B cell (primary cell): ENCODE measurements at regions not wholly inside any gene's neighbourhood (a gene's known extent, or its start where the extent isn't known, plus 50 kb on each side); places are given as distances from the start of the nearest gene placed in this dataset.

Experiments
- ATAC-seq: fragments of 200-7000 bp; cut with Tn5 transposase; one replicate; pipeline ENCODE4 v1.10.0; 2021; ENCODE audit warnings: low read depth, mild to moderate bottlenecking, moderate number of reproducible peaks, moderate library complexity
- CTCF ChIA-PET: fragments of 350-600 bp; sonication (Branson Sonifier 250); formaldehyde crosslinking; loops from one replicate; lab custom pipeline; 2021; ENCODE audit warnings: antibody characterized with exemption, inconsistent platforms; lab: Charles Lee
- POLR2A ChIA-PET: fragments of 350-600 bp; sonication (Branson Sonifier 250); formaldehyde crosslinking; loops from one replicate; lab custom pipeline; 2021; ENCODE audit warnings: antibody characterized with exemption; lab: Charles Lee
- DNase-seq: peaks from one replicate; pipeline ENCODE4 v3.0.0; 2013
- H2AFZ ChIP-seq: 2 replicates; pipeline ENCODE4 v1.6.1; 2012; ENCODE audit warnings: mild to moderate bottlenecking, low read depth, low read length; ENCODE audit not compliant: insufficient read depth, poor library complexity, severe bottlenecking
- H3K27ac ChIP-seq, 2 donors: 1 replicate in 1 of 2; 2 replicates in 1 of 2; pipeline ENCODE4 v1.5.1; 2012 to 2013; ENCODE audit warnings: low read length in 2 of 2, mild to moderate bottlenecking in 2 of 2, moderate library complexity in 1 of 2
- H3K27me3 ChIP-seq, 4 experiments: fragments of 200-600 bp in 1 of 4; sonication (generic) in 1 of 4; replicated peaks in 1 of 4; 1 replicate in 2 of 4; 2 replicates in 2 of 4; pipeline versions ENCODE4 v1.6.1 to v1.7.0; 2013 to 2016; ENCODE audit warnings: low read length in 3 of 4, mild to moderate bottlenecking in 2 of 4, mixed read lengths in 1 of 4, moderate library complexity in 1 of 4; ENCODE audit not compliant: insufficient read depth in 4 of 4, control insufficient read depth in 3 of 4; ENCODE audit errors: control extremely low read depth in 1 of 4
- H3K36me3 ChIP-seq, 2 experiments: replicated peaks in 1 of 2; 1 replicate in 1 of 2; 2 replicates in 1 of 2; pipeline versions ENCODE4 v1.6.1 to v1.7.1; 2013; ENCODE audit warnings: low read length in 1 of 2; ENCODE audit not compliant: insufficient read depth in 2 of 2, control insufficient read depth in 1 of 2; ENCODE audit errors: control extremely low read depth in 1 of 2, extremely low read depth in 1 of 2
- H3K4me1 ChIP-seq, 2 donors: fragments of 200-600 bp in 1 of 2; sonication (generic) in 1 of 2; 1 replicate in 1 of 2; 2 replicates in 1 of 2; pipeline versions ENCODE4 v1.5.1 to v1.6.1; 2013 to 2017; ENCODE audit warnings: low read length in 2 of 2; ENCODE audit not compliant: control insufficient read depth in 2 of 2, insufficient read depth in 2 of 2
- H3K4me2 ChIP-seq: replicated peaks from 2 replicates; pipeline ENCODE3; 2012; ENCODE audit warnings: mild to moderate bottlenecking, low read depth, low read length; ENCODE audit not compliant: poor library complexity, severe bottlenecking
- H3K4me3 ChIP-seq, 5 experiments: fragments of 200-600 bp in 1 of 5; sonication (generic) in 1 of 5; 1 replicate in 3 of 5; 2 replicates in 2 of 5; pipeline versions ENCODE4 v1.5.1 to v1.7.0; 2011 to 2016; ENCODE audit warnings: low read length in 4 of 5, mild to moderate bottlenecking in 4 of 5, low read depth in 2 of 5, control low read depth in 1 of 5, moderate library complexity in 1 of 5; ENCODE audit not compliant: insufficient read depth in 1 of 5; ENCODE audit errors: control extremely low read depth in 1 of 5, extremely low read depth in 1 of 5
- H3K79me2 ChIP-seq: fragments of 200-600 bp; sonication (generic); one replicate; pipeline ENCODE4 v1.6.0; 2016; ENCODE audit warnings: low read length; ENCODE audit not compliant: control insufficient read depth, insufficient read depth
- H3K9ac ChIP-seq: fragments of 200-600 bp; sonication (generic); 2 replicates; pipeline ENCODE4 v1.6.1; 2017; ENCODE audit warnings: mild to moderate bottlenecking, low read length, moderate library complexity
- H3K9me3 ChIP-seq, 3 donors: one replicate each; pipeline versions ENCODE4 v1.6.1 to v1.7.1; 2013; ENCODE audit warnings: low read length in 2 of 3; ENCODE audit not compliant: control insufficient read depth in 2 of 3, insufficient read depth in 1 of 3; ENCODE audit errors: control extremely low read depth in 1 of 3
- H4K20me1 ChIP-seq: 2 replicates; pipeline ENCODE4 v1.6.0; 2012; ENCODE audit warnings: mild to moderate bottlenecking, low read length; ENCODE audit not compliant: insufficient read depth, control insufficient read depth, poor library complexity, severe bottlenecking
- H3K27ac Mint-ChIP-seq: one replicate; pipeline ENCODE4 v1.8.0; 2021; ENCODE audit warnings: mixed read lengths
- H3K27me3 Mint-ChIP-seq: one replicate; pipeline ENCODE4 v1.8.0; 2021; ENCODE audit warnings: mixed read lengths
- H3K4me1 Mint-ChIP-seq: one replicate; pipeline ENCODE4 v1.8.0; 2021; ENCODE audit warnings: mixed read lengths
- H3K4me3 Mint-ChIP-seq: one replicate; pipeline ENCODE4 v1.8.0; 2021; ENCODE audit warnings: mixed read lengths
- H3K9me3 Mint-ChIP-seq: one replicate; pipeline ENCODE4 v1.8.0; 2022; ENCODE audit warnings: mixed read lengths; ENCODE audit not compliant: insufficient read depth
- EZH2 ChIP-seq: IDR thresholded peaks from 2 replicates; pipeline ENCODE4 v1.6.1; 2012; ENCODE audit warnings: borderline replicate concordance, low read depth, mild to moderate bottlenecking, moderate library complexity, low read length; ENCODE audit not compliant: insufficient read depth, poor library complexity, severe bottlenecking
- WGBS: methylation state at CpG from one replicate; pipeline ENCODE4 v1.1.5; 2013; ENCODE audit warnings: missing lambda C conversion rate; ENCODE audit not compliant: insufficient coverage; 5-methylcytosine and 5-hydroxymethylcytosine counted together
- intact Hi-C: fragments of 100-400 bp; cut with micrococcal nuclease; formaldehyde crosslinking; loops from one replicate; pipeline ENCODE4 v1.10.0; 2022
- TF ChIP-seq, protein P1 (sequence below): fragments of 200-600 bp; IDR thresholded peaks from one replicate; pipeline ENCODE4 v1.8.0; 2022; ENCODE audit warnings: antibody characterized with exemption, mild to moderate bottlenecking

DNA sequence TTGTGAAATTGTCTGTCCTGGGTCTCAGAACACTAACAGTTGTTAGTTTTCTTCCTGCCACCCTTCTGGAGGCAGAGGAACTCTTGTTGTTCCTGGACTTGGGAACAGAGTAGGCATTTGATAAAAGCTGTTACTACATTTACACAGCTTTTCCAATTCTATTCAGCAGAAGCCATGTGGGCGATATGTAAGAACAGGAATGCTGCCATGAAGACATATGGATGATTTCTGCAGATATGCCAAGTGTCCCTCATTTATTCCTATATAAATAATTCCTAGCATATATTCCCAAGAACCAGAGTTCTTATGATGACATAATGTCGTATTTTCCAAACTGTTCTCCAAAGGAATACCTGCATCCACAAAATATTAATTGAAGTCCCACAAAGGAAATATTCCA is 135.9 kb upstream of the DAB2 start:
- Histone ChIP-seq H4K20me1 (no peaks in the 10 kb centered on the region), H3K4me2 (no peak overlapping the region), H2AFZ (no peak overlapping the region), H3K9ac (no peak overlapping the region), H3K36me3 (no peaks in the 10 kb centered on the region), H3K27me3 (peaks cover 0 to 5% (median 2%) of the 10 kb centered on the region in 4 experiments), H3K27ac (no peak overlapping the region), H3K4me3 (no peak overlapping the region), H3K9me3 (no peaks in the 10 kb centered on the region), H3K79me2 (no peaks in the 10 kb centered on the region), H3K4me1 (no peaks in the 10 kb centered on the region)
- DNase-seq (no peak), ATAC-seq (no peak)
- H3K4me1 Mint-ChIP-seq: no peaks in the 10 kb centered on the region
- ChIA-PET CTCF (no interaction called here), POLR2A (no interaction called here)
- no peak for TF ChIP-seq EZH2
- TF ChIP-seq, protein P1, sequence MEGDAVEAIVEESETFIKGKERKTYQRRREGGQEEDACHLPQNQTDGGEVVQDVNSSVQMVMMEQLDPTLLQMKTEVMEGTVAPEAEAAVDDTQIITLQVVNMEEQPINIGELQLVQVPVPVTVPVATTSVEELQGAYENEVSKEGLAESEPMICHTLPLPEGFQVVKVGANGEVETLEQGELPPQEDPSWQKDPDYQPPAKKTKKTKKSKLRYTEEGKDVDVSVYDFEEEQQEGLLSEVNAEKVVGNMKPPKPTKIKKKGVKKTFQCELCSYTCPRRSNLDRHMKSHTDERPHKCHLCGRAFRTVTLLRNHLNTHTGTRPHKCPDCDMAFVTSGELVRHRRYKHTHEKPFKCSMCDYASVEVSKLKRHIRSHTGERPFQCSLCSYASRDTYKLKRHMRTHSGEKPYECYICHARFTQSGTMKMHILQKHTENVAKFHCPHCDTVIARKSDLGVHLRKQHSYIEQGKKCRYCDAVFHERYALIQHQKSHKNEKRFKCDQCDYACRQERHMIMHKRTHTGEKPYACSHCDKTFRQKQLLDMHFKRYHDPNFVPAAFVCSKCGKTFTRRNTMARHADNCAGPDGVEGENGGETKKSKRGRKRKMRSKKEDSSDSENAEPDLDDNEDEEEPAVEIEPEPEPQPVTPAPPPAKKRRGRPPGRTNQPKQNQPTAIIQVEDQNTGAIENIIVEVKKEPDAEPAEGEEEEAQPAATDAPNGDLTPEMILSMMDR: no peak
- no peak overlapping the region for H3K4me3 Mint-ChIP-seq
- intact Hi-C loops: no loop called here
- peaks cover 9% of the 10 kb centered on the region for H3K27me3 Mint-ChIP-seq
- 100% methylated on average over 1 of the region's 2 CpGs for WGBS
- no peaks in the 10 kb centered on the region for H3K9me3 Mint-ChIP-seq
- no peak overlapping the region for H3K27ac Mint-ChIP-seq

DNA sequence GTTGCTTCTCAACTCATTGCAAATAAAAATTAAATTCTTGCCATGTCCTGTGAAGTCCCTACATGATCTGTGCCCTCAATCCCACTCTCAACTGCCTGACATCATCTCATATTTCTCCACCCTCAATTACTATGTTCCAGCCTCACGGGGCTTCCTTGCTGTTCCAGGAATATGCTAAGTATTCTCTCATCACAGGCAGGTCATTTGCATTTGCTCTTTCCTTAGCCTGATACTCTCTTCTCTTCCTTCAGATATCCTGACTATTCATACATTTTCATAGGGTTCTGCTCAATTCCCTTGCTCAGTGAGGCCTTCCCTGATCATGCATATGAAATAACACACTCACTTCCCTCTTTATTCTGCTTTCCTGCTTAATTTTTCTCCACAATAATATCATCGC is 135.1 kb upstream of the DAB2 start:
- Histone ChIP-seq H3K4me1 (no peaks in the 10 kb centered on the region), H3K27ac (no peak overlapping the region), H3K4me2 (no peak overlapping the region), H3K9me3 (no peaks in the 10 kb centered on the region), H3K36me3 (no peaks in the 10 kb centered on the region), H2AFZ (no peak overlapping the region), H3K27me3 (peaks cover 0 to 5% (median 2%) of the 10 kb centered on the region in 4 experiments), H3K79me2 (no peaks in the 10 kb centered on the region), H3K4me3 (no peak overlapping the region), H3K9ac (no peak overlapping the region), H4K20me1 (no peaks in the 10 kb centered on the region)
- no peak for TF ChIP-seq EZH2
- TF ChIP-seq, protein P1: no peak
- POLR2A ChIA-PET: no interaction called here
- DNase-seq (no peak), ATAC-seq (no peak)
- Mint-ChIP-seq H3K27me3 (peaks cover 3% of the 10 kb centered on the region), H3K9me3 (no peaks in the 10 kb centered on the region), H3K4me3 (no peak overlapping the region), H3K27ac (no peak overlapping the region), H3K4me1 (no peaks in the 10 kb centered on the region)
- WGBS: 79% methylated on average over 1 of the region's 2 CpGs
- intact Hi-C loops: no loop called here
- CTCF ChIA-PET: no interaction called here
